ENCODE measurements at regions not wholly inside any gene's neighbourhood (a gene's known extent, or its start where the extent isn't known, plus 50 kb on each side); places are given as distances from the start of the nearest gene placed in this dataset.

DNA sequence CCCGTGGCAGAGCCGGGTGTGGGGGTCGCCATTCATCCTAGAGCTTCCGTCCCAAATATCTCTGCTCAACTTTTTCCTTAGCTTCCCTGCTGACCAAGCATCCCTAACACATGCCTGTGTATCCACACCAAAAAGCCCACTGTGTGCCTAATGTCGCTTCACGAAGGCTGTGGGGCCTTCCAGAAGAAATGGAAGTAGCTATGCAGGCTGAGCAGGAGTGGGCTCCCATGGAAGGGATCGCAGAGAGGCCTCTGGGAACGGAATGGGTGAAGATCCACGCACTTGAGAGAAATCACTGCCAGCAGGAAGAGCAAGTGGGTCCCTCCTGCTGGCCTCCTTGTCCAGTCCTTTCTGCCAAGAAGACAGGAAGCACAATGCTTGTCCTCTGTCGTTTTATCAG, 136.0 kb downstream of the SOX1 start:
- WGBS, 2 donors, result 70 to 73% methylated on average over 10 of the region's 10 CpGs
- ATAC-seq (no peak), DNase-seq (no peak)
- Histone ChIP-seq H3K4me1 (peaks cover 0 to 21% (median 8%) of the 10 kb centered on the region in 9 donors), H3K4me3 (no peak overlapping the region), H3K27ac (no peak overlapping the region), H3K36me3 (no peaks in the 10 kb centered on the region), H3K9me3 (no peaks in the 10 kb centered on the region), H3K27me3 (peaks cover 0 to 81% (median 64%) of the 10 kb centered on the region in 7 donors)
- intact Hi-C loops (cut with DNase I), result no loop called here
- TF ChIP-seq, protein P1, sequence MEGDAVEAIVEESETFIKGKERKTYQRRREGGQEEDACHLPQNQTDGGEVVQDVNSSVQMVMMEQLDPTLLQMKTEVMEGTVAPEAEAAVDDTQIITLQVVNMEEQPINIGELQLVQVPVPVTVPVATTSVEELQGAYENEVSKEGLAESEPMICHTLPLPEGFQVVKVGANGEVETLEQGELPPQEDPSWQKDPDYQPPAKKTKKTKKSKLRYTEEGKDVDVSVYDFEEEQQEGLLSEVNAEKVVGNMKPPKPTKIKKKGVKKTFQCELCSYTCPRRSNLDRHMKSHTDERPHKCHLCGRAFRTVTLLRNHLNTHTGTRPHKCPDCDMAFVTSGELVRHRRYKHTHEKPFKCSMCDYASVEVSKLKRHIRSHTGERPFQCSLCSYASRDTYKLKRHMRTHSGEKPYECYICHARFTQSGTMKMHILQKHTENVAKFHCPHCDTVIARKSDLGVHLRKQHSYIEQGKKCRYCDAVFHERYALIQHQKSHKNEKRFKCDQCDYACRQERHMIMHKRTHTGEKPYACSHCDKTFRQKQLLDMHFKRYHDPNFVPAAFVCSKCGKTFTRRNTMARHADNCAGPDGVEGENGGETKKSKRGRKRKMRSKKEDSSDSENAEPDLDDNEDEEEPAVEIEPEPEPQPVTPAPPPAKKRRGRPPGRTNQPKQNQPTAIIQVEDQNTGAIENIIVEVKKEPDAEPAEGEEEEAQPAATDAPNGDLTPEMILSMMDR (IDR thresholded peaks at IDR 0.05), result no peak

DNA sequence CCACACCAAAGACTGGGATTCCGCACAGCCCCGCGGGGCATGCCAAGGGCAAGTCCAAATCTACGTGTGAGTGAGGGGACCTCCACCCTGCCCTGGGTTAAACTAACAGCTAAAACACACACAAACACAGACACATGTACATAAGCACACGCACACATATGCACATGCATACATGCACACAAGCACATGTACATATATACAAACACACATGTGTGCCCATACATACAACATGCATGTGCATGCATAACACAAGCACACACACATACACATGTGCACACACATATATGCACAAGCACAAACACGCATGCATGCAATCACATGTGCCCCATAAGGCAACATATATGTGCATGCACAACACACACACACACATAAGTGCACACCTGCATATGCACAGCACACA, 136.7 kb downstream of the SOX1 start:
- WGBS, 2 donors, result 89 to 90% methylated on average over 6 of the region's 6 CpGs
- Histone ChIP-seq H3K9me3 (no peaks in the 10 kb centered on the region), H3K27me3 (peaks cover 0 to 83% (median 69%) of the 10 kb centered on the region in 7 donors), H3K27ac (no peak overlapping the region), H3K4me1 (peaks cover 0 to 21% (median 8%) of the 10 kb centered on the region in 9 donors), H3K4me3 (no peak overlapping the region), H3K36me3 (no peaks in the 10 kb centered on the region)
- TF ChIP-seq, protein P1 (IDR thresholded peaks at IDR 0.05), result no peak
- DNase-seq (no peak), ATAC-seq (peak in 1 of 8 donors; percentile 11)
- intact Hi-C loops (cut with DNase I), result no loop called here

DNA sequence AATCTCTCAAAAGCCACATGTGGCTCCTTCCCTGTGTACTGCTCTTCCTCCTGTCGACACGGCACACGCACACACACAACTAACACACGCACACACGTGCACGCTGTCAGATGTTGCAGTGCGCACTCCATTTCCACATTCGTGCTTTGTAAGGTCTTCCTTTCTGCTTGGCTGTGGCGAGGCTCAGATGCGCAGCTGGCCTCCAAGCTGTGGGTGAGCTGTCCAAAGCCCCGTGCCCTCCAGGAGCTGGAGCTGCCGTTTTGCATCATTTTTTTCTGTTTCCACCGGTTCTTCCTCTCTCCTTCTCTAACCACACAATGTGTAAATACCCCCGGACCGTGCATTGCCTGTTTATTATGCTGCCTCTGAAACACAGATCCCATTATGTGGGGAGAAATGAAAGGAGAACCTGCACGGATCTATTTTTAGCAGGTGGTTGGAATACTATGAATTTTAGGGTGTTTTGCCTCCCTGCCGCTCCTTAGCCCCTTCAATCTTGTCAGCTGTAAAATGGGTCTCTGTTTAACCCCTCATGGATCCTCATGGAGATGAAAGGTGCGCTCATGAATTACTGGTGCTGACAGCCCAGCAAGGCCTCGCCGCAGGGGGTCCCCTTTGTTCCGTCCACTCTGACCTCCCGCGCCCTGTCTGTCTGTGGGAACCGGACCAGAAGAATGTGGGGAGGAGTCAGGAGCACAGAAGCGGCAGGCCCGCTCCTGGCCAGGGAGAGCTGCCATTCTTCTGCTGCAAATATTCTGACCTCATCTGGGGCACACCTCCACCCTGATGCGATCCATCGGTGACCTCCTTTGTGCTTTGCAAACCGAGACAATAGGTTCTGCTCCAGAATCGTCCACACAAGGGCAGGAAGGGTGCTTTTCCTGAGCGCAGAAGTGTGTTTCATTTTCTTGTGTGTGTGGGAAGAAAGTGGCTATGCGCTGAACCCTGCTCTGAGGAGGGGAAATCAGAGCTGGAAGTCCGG, 137.7 kb downstream of the SOX1 start:
- H3K27me3 ChIP-seq, result peaks cover 0 to 88% (median 71%) of the 10 kb centered on the region in 7 donors
- H3K27ac ChIP-seq, result peak overlapping the region in 6 of 10 donors; percentile 1 to 80 (median 44)
- intact Hi-C loops (cut with DNase I), result no loop called here
- peak overlapping the region in 5 of 10 donors; percentile 17 to 25 (median 21) for H3K4me3 ChIP-seq
- H3K4me1 ChIP-seq, result peaks cover 0 to 21% (median 8%) of the 10 kb centered on the region in 9 donors
- 18 to 19% methylated on average over 33 of the region's 33 CpGs for WGBS, 2 donors
- TF ChIP-seq, protein P1 (IDR thresholded peaks at IDR 0.05), result peak in 2 of 9 donors; percentile 16 to 30
- ATAC-seq, result peak; percentile 64 to 95 (median 89)
- no peaks in the 10 kb centered on the region for H3K9me3 ChIP-seq
- DNase-seq, result peak; percentile 32 to 38
- H3K36me3 ChIP-seq, result no peaks in the 10 kb centered on the region

DNA sequence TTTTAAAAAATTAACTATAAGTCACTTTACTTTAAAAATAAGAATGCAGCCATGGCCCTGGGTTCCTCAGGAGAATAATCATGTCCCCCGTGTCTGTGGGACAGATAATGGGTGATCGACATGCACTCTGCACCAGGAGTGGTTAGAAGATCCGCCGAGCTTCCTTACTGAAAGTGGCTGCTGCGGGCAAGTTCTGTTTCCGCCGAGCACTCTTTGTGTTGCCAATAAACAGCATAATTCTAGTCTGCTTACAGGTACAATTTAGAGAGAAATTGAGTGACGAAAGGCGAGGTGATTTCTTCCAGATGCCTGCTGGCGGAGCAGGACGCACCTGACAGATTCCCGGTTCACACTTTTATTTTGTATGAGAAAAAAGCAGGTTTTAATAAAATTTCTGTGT, 139.0 kb downstream of the SOX1 start:
- ATAC-seq (no peak), DNase-seq (no peak)
- Histone ChIP-seq H3K27ac (peak overlapping the region in 4 of 10 donors; percentile 2 to 73 (median 59)), H3K4me1 (peaks cover 0 to 21% (median 8%) of the 10 kb centered on the region in 9 donors), H3K9me3 (no peaks in the 10 kb centered on the region), H3K4me3 (peak overlapping the region in 1 of 10 donors; percentile 23), H3K27me3 (peaks cover 0 to 82% (median 65%) of the 10 kb centered on the region in 7 donors), H3K36me3 (no peaks in the 10 kb centered on the region)
- 31 to 32% methylated on average over 12 of the region's 12 CpGs for WGBS, 2 donors
- TF ChIP-seq, protein P1 (IDR thresholded peaks at IDR 0.05), result no peak
- intact Hi-C loops (cut with DNase I), result no loop called here
